Transverse colon (tissue), 4 donors: ENCODE measurements at regions not wholly inside any gene's neighbourhood (a gene's known extent, or its start where the extent isn't known, plus 50 kb on each side); places are given as distances from the start of the nearest gene placed in this dataset.

Experiments
- DNase-seq: peaks from one replicate; pipeline ENCODE4 v3.0.0-alpha.2; 2019
- H3K27ac ChIP-seq, 4 donors: fragments of 200-600 bp; sonication (generic); 2 replicates each; pipeline ENCODE4 v1.5.1; 2016 to 2018; ENCODE audit warnings: inconsistent platforms in 4 of 4
- H3K27me3 ChIP-seq: fragments of 200-600 bp; sonication (generic); 2 replicates; pipeline ENCODE4 v1.5.1; 2017; ENCODE audit warnings: inconsistent platforms
- H3K36me3 ChIP-seq, 4 donors: fragments of 200-600 bp; sonication (generic); 2 replicates each; pipeline ENCODE4 v1.5.1; 2017 to 2019; ENCODE audit warnings: inconsistent platforms in 4 of 4
- H3K4me1 ChIP-seq, 4 donors: fragments of 200-600 bp; sonication (generic); 2 replicates each; pipeline ENCODE4 v1.5.1; 2017 to 2020; ENCODE audit warnings: inconsistent platforms in 4 of 4
- H3K4me3 ChIP-seq, 4 donors: fragments of 200-600 bp; sonication (generic); 1 replicate in 1 of 4; 2 replicates in 3 of 4; pipeline versions ENCODE4 v1.5.1 to v1.6.1; 2017 to 2019; ENCODE audit warnings: inconsistent platforms in 4 of 4
- H3K9me3 ChIP-seq, 2 donors: fragments of 200-600 bp; sonication (generic); 2 replicates each; pipeline ENCODE4 v1.5.1; 2017 to 2019; ENCODE audit warnings: inconsistent platforms in 2 of 2
- EP300 ChIP-seq: sonication (generic); formaldehyde crosslinking; IDR thresholded peaks from one replicate; pipeline ENCODE4 v1.6.1; 2017; ENCODE audit warnings: antibody characterized with exemption, low read depth
- POLR2A ChIP-seq: fragments of 450-650 bp; IDR thresholded peaks from one replicate; pipeline ENCODE4 v1.6.1; 2016; ENCODE audit warnings: antibody characterized with exemption, mild to moderate bottlenecking, moderate library complexity
- POLR2AphosphoS5 ChIP-seq, 3 donors: sonication (generic); formaldehyde crosslinking; IDR thresholded peaks; one replicate each; pipeline ENCODE4 v1.6.1; 2016; ENCODE audit warnings: antibody characterized with exemption in 3 of 3
- WGBS, 2 donors: methylation state at CpG; one replicate each; pipeline ENCODE4 v1.1.5; 2018; ENCODE audit warnings: low coverage in 1 of 2; 5-methylcytosine and 5-hydroxymethylcytosine counted together
- in situ Hi-C, 4 donors: fragments of 200-750 bp; cut with MboI; loops; one replicate each; pipeline versions ENCODE4 v1.15.0 to v1.15.1; 2017; ENCODE audit warnings: low sequenced_read_pairs in 3 of 4, low pct_ligation_motif_present in 1 of 4, low pct_unique_long_range_greater_than_20kb in 1 of 4
- intact Hi-C: fragments of 100-400 bp; cut with DNase I; formaldehyde crosslinking; loops from one replicate; pipeline ENCODE4 v1.15.1; 2023; ENCODE audit warnings: low total_unique reads
- TF ChIP-seq, protein P1 (sequence below), 5 experiments: fragments of 200-600 bp in 3 of 5; fragments of 450-650 bp in 2 of 5; sonication (generic) in 3 of 5; IDR thresholded peaks; 1 replicate in 2 of 5; 2 replicates in 3 of 5; pipeline ENCODE4 v1.5.1; 2016 to 2017; ENCODE audit warnings: antibody characterized with exemption in 5 of 5, inconsistent platforms in 3 of 5, mild to moderate bottlenecking in 2 of 5, moderate library complexity in 1 of 5

DNA sequence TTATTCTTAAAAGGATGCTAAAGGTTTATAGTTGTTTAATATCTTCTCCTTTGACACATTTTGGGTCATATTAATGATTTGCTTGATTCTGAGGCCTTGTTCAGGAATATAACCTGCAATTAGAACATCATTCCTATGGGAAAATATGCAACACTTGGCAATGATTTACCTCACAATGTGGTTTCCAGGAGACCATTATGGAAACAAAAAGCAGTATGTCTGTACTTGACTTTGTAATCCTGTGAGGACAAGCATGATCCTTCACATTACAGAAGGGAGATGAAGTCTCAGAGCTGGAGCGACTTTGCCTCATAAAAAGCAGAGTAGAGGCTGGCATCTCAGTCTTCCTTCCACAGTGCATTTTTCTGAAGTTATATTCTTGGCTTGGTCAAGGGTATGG lies 57.0 kb upstream of the CDCA7L start:
- H3K4me1 ChIP-seq = no peaks in the 10 kb centered on the region
- no peak for DNase-seq
- TF ChIP-seq, protein P1, sequence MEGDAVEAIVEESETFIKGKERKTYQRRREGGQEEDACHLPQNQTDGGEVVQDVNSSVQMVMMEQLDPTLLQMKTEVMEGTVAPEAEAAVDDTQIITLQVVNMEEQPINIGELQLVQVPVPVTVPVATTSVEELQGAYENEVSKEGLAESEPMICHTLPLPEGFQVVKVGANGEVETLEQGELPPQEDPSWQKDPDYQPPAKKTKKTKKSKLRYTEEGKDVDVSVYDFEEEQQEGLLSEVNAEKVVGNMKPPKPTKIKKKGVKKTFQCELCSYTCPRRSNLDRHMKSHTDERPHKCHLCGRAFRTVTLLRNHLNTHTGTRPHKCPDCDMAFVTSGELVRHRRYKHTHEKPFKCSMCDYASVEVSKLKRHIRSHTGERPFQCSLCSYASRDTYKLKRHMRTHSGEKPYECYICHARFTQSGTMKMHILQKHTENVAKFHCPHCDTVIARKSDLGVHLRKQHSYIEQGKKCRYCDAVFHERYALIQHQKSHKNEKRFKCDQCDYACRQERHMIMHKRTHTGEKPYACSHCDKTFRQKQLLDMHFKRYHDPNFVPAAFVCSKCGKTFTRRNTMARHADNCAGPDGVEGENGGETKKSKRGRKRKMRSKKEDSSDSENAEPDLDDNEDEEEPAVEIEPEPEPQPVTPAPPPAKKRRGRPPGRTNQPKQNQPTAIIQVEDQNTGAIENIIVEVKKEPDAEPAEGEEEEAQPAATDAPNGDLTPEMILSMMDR (IDR thresholded peaks at IDR 0.05) = no peak
- TF ChIP-seq POLR2A (no peak), POLR2AphosphoS5 (IDR thresholded peaks at IDR 0.05) (no peak)
- no peaks in the 10 kb centered on the region for H3K36me3 ChIP-seq
- in situ Hi-C loops = loop anchor here in 1 of 4 donors (25.0 kb wide), 1 partner anchor 740 kb away; no protein-coding TSS in a partner anchor
- H3K27ac ChIP-seq = no peak overlapping the region
- no peaks in the 10 kb centered on the region for H3K27me3 ChIP-seq
- intact Hi-C loops = no loop called here
- H3K4me3 ChIP-seq = no peak overlapping the region
- 27% methylated on average over 1 of the region's 1 CpG; no CpG with 5 or more reads in 1 of the 2 donors for WGBS, 2 donors
- H3K9me3 ChIP-seq = no peaks in the 10 kb centered on the region

DNA sequence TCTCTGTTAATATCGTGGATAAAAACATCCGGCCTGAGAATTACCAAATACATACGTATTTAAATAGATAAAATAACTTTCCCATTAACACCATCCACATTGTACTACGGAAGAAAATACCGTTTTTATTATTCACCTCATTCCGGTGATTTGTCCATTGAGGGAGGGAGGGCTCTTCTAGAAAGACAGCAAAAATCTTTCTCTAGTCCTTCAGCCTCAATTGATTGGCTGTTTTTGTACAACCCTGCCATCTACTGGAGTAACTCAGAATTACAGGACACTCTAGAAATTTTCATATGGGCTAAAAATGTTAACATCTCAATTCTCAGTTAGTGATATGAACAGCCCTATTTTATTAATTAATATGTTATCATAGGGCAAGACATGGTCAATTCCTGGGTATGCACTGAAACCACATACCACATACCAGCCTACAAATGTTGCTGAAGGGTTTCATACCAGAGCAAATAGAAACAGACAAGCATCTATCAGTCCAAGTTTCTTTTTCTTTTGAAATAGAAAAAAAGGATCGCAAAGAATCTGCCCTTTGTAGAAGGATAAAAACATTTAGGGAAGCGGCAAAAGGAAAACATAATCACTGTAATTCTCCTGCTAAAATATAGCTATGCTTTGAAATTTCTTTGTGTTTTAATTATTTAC lies 55.8 kb upstream of the CDCA7L start:
- DNase-seq = no peak

DNA sequence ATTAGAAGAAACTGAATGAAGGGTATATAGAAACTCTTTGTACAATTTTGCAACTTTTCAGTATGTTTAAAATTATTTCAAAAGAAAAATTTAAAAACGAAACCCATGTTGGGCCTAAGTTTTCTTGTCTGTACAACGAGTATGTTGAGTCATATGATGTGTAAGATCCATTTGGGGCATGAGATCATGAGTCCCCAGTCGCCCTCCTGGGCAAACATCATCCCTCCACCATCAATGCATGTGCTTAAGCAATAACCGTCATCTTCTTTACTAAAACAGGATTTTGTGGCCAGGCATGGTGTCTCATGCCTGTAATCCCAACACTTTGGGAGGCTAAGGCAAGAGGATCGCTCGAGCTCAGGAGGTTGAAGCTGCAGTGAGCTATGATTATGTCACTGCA lies 54.2 kb upstream of the CDCA7L start:
- no peak for DNase-seq
- no peak for TF ChIP-seq POLR2A
- no peak for TF ChIP-seq POLR2AphosphoS5 (IDR thresholded peaks at IDR 0.05)
- TF ChIP-seq, protein P1 (IDR thresholded peaks at IDR 0.05) = no peak
- no peak for TF ChIP-seq EP300
- Histone ChIP-seq H3K27me3 (no peaks in the 10 kb centered on the region), H3K27ac (no peak overlapping the region), H3K9me3 (no peaks in the 10 kb centered on the region), H3K4me3 (no peak overlapping the region), H3K36me3 (no peaks in the 10 kb centered on the region), H3K4me1 (no peaks in the 10 kb centered on the region)
- in situ Hi-C loops = loop anchor here in 1 of 4 donors (25.0 kb wide), 1 partner anchor 738 kb away; no protein-coding TSS in a partner anchor
- intact Hi-C loops = no loop called here
- WGBS, 2 donors = 60 to 83% methylated on average over 5 to 6 of the region's 6 CpGs

More for the DNA sequence above, 55.8 kb upstream of the CDCA7L start:
- Histone ChIP-seq H3K27ac (no peak overlapping the region), H3K36me3 (no peaks in the 10 kb centered on the region), H3K4me1 (no peaks in the 10 kb centered on the region), H3K9me3 (no peaks in the 10 kb centered on the region), H3K27me3 (no peaks in the 10 kb centered on the region), H3K4me3 (no peak overlapping the region)
- intact Hi-C loops = no loop called here
- WGBS, 2 donors = 14 to 16% methylated on average over 8 of the region's 8 CpGs
- in situ Hi-C loops = loop anchor here in 1 of 4 donors (25.0 kb wide), 1 partner anchor 739 kb away; no protein-coding TSS in a partner anchor
- TF ChIP-seq EP300 (no peak), POLR2A (no peak), POLR2AphosphoS5 (IDR thresholded peaks at IDR 0.05) (no peak)
- TF ChIP-seq, protein P1 (IDR thresholded peaks at IDR 0.05) = peak; percentile 72 to 86 (median 81)

DNA sequence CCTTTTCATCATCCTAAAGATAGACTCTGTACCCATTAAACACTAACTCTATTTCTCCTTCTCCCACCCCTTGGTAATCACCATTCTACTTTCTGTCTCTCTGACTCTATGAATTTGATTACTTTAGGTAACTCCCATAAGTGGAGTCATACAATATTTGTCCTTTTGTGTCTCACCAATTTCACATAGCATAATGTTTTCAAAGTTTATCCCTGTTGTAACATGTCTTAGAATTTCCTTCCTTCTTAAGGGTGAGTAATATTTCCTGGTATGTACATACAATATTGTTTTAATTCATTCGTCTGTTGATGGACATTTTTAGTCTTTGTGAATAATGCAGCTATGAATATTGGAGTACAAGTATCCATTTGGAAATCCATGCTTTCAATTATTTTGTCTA lies 50.9 kb upstream of the CDCA7L start:
- in situ Hi-C loops (no loop called here), intact Hi-C loops (no loop called here)
- WGBS, 2 donors = 50 to 55% methylated on average over 1 of the region's 1 CpG

More for the DNA sequence above, 50.9 kb upstream of the CDCA7L start:
- no peaks in the 10 kb centered on the region for H3K9me3 ChIP-seq
- H3K27me3 ChIP-seq = no peaks in the 10 kb centered on the region
- no peak overlapping the region for H3K4me3 ChIP-seq
- no peaks in the 10 kb centered on the region for H3K36me3 ChIP-seq
- TF ChIP-seq POLR2AphosphoS5 (IDR thresholded peaks at IDR 0.05) (no peak), EP300 (no peak), POLR2A (no peak)
- TF ChIP-seq, protein P1 (IDR thresholded peaks at IDR 0.05) = no peak
- H3K4me1 ChIP-seq = no peaks in the 10 kb centered on the region
- H3K27ac ChIP-seq = no peak overlapping the region
- DNase-seq = no peak
